CD4-positive, alpha-beta T cell treated with Interleukin-2 at 100 ng/mL for 4 hours (primary cell): ENCODE measurements at regions not wholly inside any gene's neighbourhood (a gene's known extent, or its start where the extent isn't known, plus 50 kb on each side); places are given as distances from the start of the nearest gene placed in this dataset.
A peak's percentile ranks its signal among the peaks of the same experiment; 100 is the strongest.

ENCODE experiments used
- DNase-seq: peaks from one replicate; pipeline ENCODE4 v3.0.0-alpha.2; 2020; ENCODE audit warnings: low spot score

DNA sequence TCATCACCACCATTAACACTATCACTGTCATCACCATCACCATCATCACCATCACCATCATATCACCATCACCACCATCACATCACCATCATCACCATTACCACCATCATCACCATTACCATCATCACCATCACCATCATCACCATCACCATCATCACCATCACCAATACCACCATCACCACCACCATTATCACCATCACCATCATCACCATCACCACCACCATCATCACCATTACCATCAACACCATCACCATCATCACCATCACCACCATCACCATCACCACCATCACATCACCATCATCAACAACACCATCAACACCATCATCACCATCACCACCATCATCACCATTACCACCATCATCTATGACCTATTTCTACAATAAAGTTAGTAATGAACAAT, 86.1 kb upstream of the PDE10A start:
- DNase-seq: no peak

GRCh38 chr6:165748390-165748789, 85.3 kb upstream of the PDE10A start:
- no peak for DNase-seq

GRCh38 chr6:165747963-165748362, 84.9 kb upstream of the PDE10A start:
- DNase-seq: no peak

DNA sequence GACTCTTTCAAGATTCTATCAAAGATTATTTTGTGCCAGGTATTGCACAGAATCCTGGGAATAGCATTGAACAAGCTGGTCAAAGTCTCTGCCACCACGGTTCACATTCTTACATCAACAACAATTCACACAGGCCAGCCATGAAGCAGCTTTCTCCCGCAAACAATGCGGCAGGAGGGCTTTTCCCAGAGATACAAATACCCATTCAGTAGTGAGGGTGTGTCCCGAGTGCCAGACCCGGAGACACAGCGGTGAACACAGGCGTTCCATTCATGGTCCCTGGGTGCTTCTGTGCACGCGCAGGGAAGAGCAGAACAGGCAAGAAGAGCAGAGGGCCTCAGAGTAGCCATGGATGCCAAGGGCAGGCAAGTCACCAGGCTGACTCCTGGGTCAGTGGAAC, 83.3 kb upstream of the PDE10A start:
- DNase-seq: no peak

DNA sequence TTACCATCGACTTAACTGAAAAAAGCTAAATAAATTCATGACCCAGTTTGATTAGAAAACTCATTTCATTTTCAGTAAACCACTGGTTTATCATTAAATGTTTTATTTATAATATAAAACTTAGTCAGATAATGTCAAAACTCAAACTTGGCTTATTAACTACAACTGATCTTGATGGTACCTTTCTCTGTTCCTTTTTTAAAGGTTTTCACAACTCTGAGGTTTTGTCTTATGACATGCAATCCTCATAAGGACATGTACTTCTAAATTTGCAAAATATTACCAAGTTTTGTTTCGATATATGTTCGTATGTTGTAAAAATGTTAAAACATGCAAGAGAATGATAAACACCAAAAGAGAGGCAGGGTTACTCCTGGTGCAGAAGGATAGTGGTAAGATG, 82.5 kb upstream of the PDE10A start:
- DNase-seq: no peak

- DNase-seq: no peak
Observed at GRCh38 chr6:165744555-165745228, 81.7 kb upstream of the PDE10A start.

- DNase-seq: no peak
Observed at GRCh38 chr6:165743366-165743898, 80.4 kb upstream of the PDE10A start.

DNA sequence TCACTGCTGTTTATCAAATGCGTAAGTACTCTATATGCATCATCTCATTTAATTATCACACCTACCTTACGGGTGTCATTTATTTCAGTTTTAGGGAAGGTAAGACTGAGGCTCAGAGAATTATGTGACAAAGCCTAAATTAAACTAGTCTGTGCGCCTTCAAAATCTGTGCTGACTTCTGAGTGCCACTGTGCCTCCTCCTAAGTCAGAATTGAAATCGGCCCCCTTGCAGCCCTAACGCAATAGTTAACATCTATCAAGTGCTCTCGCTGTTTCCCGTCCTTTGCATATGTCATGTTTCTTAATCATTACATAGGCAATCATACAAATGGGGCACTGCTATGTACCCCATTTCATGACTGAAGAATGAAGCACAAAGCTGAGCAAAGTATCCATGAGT, 79.0 kb upstream of the PDE10A start:
- DNase-seq: no peak

GRCh38 chr6:165737396-165737795, 74.4 kb upstream of the PDE10A start:
- DNase-seq: no peak

- no peak for DNase-seq
Observed at GRCh38 chr6:165735065-165735464, 72.0 kb upstream of the PDE10A start.

DNA sequence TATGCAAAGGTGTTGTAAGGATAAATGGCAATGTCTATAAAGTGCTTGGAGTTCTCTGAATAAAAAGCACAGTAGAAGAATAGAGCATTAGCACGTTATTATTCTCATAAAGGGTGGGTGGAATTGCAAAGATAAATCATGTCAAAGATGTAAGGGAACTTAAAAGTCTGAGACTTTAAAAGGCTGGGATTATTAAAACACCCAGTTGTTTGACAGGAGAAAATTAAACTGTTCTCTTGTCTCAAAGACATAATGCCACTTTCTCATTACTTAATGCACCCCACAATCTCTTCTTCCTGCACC, 70.4 kb upstream of the PDE10A start:
- DNase-seq: no peak

DNA sequence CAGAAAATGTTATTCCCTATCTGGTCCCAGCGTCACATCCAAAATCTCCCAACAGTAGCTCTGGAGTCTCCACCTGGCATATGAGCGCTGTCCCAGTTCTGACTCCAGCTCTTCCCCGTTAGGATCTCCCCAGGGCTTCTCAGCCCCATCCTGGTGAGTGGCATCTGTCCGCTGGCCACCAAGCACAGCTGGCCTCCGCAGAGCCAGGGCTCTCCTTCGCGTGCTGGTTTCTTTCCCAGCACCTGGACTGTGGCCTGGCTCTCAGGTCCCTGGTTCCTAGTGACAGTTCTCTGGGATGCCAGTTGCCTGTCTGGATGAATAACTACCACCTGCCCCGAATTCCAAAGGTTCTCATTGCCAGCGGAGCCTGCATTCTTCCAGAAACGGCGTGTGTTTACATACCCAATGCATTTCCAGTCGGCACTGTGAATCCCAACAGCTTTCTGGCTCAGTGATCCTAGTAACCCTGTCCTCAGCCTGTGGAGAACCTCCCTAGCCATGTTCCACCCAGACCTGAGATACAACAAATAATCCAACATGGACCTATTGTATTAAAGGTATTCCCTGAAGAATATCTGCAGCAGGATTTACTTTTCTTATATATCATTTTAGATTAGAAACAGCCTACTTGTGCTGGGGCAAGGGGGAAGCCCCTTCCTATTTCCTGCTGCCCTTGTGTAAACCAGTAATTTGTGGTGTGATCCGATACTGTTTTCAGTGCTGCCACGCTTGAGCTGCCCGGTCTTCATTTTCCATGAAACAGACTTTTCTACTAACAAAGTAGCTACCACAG, 69.9 kb upstream of the PDE10A start:
- no peak for DNase-seq

DNA sequence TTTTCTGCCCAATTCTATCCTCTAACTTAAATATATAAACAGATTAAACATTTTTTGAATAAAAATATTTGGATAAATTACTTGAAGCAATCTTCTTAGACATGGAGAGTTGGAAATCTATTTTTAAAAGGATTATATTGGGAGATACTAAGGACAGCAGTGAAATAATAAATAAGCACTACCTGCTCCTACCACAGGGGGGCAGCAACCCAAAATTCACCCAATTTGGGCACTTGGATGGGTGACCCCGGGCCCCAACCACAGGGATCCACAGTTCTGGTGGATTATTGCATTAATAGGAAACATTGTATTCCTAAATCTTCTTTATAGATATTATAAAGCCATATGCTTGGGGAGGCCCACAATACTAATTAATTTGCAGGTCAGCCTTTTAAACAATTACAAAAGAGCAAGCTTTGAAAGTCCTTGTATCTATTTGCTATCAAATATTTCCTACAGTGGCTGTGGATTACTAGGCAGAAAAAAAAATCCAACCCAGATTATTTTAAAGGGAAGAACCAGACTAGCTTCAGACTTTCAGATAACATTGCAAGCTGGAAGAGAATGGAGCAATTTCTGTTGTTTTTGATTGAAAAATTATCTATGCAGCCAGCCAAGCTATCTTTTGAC, 66.4 kb upstream of the PDE10A start:
- DNase-seq: peak; percentile 18

GRCh38 chr6:165728216-165728615, 65.2 kb upstream of the PDE10A start:
- DNase-seq: no peak

DNA sequence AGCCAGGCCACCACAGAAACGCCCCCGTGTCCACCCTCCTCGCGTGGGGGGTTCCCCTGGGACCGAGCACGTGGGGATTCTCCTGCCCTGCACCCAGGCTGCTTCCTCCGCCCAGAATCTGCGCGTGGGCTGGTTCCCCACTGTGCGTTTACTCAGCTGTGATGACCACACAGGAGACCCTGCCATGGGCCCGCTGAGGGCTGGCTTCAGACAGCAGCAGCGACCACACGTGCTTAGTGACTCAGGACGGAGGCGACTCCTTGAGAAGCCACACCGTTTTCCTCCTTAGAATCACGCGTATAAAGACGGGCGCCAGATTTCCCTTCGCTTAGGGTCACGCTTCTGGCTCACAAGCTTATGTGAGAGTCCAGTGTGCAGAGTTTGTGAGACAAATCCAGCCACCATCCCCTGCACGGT, 63.9 kb upstream of the PDE10A start:
- DNase-seq: no peak

DNA sequence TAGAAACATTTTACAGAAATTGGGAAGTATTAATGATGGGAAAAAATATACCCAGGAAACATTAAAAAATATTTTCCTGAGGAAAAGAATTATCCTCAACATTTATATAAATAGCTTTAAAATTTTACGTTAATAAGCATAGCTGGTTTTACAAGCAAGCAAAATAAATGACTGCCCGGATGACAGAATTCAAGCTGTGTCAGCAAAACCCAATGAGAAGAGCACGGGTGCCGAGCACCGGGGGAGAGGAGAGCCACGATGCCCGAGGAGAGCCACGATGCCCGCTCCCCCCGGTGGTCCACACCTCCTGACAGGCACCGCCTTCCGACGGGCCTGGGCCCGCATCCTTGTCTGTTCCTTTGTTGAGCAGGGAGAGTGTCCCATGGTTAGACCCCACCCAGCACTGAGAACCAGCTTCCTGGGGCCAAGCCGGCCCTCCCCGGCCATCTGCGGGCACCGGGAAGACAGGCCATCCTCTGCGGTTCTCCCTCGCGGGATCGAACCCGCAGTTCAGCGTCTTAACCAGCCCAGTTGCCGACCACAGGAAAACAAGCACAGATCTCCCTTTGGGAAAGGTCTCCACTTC, 63.3 kb upstream of the PDE10A start:
- DNase-seq: no peak

GRCh38 chr6:165725201-165725600, 62.2 kb upstream of the PDE10A start:
- no peak for DNase-seq

- DNase-seq: no peak
Observed at GRCh38 chr6:165723326-165723725, 60.3 kb upstream of the PDE10A start.

DNA sequence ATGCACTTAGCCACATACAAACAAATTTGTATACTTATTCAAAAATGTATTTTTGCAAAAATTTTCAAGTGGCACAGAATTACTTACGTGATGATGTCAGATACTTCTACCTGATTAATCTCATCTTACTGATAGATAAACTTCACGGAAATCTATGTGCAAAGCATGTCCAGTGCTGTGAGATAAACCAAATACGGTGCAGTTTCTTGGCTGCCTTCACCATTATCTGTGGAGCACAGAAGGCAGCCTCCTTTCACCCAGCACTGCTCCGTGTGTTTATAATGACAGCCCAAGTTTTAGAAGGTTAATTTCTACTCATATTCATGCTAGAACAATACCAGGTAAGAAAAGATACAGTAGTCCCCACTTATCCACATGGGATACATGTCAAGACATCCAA, 59.0 kb upstream of the PDE10A start:
- DNase-seq: no peak

GRCh38 chr6:165721356-165721755, 58.3 kb upstream of the PDE10A start:
- DNase-seq: no peak

DNA sequence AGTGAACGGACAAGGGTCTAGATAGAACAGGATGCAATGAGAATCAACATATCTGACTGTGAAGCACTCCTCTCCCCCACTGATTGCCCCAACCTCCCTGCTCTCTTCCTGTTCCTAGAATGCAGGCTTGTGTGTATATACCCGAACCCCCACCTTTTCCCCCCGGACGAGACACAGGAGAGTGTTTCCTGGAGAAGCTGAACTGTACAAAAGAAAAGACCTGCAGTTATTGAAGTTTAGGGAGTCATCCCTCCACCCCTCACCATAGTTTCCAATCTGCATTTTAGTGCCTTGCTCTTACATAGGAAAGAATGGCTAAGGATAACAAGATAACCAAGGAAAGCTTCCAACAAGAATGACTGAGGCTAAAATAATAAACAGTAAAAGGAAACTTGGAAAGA, 55.5 kb upstream of the PDE10A start:
- no peak for DNase-seq

- DNase-seq: no peak
Observed at GRCh38 chr6:165717732-165718465, 54.9 kb upstream of the PDE10A start.
